GM21825 (cell line): ENCODE measurements at regions not wholly inside any gene's neighbourhood (a gene's known extent, or its start where the extent isn't known, plus 50 kb on each side); places are given as distances from the start of the nearest gene placed in this dataset.

ENCODE experiments used
- ATAC-seq: cut with Tn5 transposase; IDR thresholded peaks from one replicate; pipeline ENCODE4 v1.9.1; 2021; ENCODE audit warnings: mild to moderate bottlenecking, moderate library complexity; ENCODE audit not compliant: unreplicated experiment

DNA sequence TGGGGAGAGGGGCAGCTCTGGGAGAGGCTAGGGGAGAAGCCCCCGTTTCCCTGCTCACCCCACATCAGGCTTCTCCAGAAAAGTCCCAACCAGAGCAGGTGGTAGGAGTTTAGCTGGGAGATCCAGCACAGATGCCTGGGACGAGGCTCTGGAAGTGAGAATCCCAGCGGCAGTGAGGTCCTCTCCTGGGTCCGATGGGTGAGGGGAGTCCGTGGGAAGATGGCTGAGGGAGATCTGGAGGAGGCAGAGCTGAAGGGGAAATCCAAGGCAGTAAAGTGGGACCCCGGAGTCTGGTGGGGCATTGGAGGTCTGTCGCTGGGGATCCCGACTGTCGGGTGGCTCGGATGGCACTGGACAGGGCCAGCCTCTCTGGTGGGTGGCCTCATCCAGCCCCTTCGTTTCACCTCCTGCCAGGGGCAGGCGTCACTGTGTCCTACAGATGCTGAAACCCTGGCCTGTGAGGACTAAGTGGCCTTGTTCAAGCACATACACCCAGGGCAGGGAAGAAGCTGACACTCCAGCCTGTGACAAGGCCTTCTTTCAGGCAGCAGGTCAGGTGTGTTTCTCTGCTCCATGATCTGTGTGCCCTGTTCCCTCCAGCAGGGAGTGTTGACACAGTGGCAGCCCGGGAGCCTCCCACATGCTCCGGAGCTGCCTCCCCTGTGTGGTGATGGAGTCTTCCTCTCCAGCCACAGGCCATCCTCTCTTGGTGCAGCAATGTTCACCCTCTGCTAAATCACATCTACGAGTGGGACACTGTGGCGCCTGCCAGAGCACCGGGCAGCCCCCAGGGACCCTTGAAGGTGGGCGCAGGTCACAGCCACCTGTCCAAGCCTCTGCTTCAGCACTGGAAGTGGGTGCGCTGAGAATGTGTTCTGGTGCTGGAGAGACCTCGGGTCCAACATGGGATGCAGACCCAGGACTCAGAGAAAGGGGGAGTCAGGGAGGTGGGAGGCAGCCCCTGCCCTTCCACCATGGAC is 850.8 kb downstream of the BRD1 start:
- no peak for ATAC-seq

DNA sequence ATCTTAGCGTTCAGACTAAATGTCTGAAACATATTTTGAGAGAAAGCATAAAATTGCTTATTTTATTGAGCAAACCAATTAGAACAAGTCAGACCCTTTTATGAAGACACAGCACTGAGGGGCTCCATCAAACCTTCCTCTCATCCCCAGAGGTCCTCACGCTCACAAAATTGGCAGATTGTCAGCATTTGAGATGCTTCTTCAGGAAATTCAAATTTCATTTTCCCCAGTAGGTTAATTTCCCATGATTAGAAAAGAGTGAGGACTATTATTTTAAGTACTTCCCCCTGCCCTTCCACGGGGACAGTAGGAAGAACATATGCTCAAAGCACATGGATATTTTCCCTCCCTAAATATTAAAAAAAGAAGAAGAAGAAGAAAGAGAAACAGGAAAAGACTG is 851.8 kb downstream of the BRD1 start:
- ATAC-seq: no peak

DNA sequence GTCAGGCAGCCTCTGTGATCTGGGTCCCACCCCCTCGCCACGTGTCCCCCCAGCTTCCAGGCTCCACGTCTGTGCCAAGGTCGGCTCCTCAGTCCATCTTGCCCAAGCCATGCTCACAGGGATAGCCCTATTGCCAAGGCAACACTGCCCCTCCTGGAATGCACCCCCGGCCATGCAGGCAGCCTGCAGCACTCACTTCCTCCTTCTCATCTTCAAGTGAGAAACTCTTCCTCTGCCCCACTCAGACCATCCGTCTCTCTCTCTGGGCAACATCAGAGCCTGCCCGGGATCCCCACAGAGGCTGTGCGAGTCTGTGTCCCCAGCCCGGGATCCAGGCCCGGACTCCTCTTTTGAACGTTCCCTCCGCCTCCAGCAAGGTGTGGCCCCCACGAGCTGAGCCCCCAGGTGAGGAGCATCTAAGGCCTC is 852.3 kb downstream of the BRD1 start:
- no peak for ATAC-seq

DNA sequence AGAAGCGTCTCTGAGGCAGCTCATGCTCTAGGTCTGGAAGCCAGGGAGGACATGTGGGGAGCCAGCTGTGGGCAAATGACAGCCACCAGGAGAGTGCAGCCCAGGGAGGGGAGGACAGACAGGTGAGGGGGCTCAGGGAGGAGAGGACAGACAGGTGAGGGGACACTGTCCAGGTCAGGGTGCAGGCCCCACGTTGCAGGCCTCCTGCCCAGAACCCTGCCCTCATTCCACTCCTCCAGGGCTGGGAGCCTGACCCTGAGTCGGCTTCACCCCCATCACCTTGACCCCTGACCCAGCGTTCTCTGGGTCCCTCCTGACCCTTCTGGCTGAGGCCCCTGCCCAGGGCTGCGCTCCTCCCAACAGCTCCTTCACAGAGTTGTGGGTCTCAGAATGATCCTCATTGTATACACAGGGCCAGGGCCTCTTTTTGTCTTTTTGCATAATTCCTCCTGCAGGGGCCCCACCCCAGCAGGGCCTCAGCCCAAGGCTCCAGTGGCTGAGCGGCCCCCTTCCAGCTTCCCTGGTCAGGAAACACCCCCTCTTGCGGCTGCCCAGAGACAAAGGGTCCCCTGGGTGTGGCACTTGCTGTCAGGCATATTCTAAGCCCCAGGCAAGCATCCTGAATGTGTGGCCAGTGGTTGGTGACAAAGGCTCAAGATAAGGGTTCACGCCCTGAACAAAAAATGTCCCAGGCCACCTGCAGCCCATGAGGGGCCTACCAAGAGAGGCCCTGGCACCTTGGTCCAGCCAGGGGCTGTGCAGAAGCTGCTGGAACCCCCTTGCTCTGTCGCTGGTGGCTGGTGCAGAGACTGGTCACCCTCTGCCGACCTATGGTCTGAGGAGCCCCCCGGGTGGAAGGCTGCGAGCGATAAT is 853.0 kb downstream of the BRD1 start:
- no peak for ATAC-seq

DNA sequence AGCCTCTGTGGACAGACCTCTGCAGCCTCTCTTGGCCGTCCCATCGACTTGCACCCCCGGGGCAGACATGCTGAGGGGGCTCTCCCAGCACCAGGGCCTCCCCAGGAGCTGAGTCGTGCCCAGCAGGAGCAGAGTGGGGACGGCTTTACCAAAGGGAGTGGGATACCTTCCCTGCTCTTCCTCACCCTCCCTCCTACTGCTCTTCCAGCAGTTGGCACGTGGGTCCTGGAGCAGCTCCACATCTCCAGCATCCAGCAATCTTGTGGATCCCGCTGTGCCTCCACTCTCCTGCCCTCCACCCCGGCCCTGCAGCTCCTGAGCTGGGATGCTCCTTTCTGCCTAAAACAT is 854.0 kb downstream of the BRD1 start:
- ATAC-seq: no peak

DNA sequence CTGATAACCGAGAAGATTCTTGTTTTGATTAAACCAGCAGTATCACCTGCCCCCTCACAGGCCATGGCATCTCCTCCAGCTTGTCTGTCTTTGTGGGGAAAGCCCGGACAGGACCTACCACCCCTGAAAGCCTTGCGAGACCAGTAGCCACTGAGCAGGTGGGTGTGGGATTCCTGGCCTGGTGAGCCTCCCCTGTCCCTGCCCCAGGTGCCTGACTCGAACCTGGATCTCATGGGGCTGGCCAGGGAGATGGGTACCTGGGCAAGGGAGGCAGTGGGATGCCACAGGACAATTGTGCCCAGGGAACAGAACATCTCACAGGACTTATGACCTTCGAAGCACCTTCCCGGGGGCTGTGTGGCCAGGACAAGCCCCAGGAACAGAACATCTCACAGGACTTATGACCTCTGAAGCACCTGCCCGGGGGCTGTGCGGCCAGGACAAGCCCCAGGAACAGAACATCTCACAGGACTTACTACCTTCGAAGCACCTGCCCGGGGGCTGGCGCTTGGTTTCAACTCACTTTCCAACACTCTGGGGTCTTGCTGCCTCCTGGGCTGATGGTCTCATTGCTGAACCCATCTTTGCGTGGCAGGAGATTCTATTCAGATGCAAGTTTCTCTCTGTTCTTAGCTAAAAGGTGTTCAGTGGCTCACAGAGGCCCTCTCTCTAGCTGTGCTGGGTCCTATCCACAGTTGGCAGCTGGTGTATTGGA is 854.5 kb downstream of the BRD1 start:
- ATAC-seq: no peak

DNA sequence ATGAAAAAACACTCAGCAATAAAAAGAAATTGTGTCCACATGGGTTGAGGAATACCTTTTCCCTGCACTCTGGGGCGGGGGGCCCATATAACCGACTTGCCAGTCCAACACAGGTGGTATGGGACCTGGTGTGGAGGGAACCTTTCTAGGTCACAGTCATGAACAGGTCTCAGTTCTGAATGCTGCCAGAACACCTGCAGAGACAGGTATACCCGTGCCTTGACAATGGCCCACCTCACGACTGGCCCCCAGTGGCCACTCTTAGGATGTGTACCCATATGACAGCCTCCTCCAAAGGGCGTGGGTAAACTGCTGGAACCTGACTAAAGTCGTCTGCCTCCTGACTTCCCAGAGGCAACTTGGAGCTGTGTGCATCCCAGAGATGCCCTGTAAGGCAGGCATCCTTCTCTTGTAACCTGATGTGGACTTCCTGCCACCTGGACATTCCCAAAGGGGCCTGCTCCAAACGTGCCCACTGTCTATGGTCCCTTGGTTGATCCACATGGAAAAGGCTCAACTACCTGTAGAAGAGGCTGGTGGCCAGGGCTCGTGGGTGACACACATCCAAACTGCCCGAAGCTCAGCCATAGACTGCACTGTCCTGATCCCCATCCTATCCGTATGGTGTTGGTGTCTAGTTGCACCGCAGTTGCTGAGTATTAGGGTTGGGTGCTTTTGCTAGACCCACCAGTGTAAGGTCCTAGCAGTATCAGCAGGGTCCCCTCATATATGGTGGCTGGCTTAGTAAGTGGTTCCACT is 859.3 kb downstream of the BRD1 start:
- no peak for ATAC-seq

DNA sequence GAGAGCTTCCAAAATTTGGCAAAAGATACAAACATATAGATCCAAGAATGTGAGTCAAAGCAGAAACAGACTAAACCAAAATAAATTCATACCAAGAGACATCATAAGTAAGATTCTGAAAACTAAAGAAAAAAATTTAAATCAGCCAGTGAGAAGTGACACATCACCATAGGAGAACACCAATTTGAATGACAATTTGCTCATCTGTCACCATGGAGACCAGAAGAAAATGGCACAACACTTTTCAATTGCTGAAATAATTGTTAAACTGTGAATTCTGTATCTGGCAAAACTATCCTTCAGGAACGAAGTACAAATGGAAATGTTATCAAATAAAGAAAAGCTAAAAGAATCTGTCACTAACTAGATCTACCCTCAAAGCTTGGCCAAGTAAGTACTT is 864.3 kb downstream of the BRD1 start:
- ATAC-seq: no peak

DNA sequence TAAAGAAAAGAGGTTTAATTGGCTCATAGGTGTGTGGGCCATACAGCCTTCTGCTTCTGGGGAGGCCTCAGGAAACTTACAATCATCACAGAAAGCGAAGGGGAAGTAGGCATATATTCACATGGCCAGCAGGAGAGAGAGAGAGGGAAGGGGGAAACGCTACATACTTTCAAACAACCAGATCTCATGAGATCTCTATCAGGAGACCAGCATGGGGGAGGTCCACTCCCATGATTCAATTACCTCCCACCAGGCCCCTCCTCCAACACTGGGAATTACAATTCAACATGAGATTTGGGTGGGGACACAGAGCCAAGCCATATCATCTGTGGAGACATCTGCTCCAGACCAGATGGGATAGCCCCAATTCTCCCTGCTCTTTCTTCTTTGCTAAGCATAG is 866.0 kb downstream of the BRD1 start:
- no peak for ATAC-seq

DNA sequence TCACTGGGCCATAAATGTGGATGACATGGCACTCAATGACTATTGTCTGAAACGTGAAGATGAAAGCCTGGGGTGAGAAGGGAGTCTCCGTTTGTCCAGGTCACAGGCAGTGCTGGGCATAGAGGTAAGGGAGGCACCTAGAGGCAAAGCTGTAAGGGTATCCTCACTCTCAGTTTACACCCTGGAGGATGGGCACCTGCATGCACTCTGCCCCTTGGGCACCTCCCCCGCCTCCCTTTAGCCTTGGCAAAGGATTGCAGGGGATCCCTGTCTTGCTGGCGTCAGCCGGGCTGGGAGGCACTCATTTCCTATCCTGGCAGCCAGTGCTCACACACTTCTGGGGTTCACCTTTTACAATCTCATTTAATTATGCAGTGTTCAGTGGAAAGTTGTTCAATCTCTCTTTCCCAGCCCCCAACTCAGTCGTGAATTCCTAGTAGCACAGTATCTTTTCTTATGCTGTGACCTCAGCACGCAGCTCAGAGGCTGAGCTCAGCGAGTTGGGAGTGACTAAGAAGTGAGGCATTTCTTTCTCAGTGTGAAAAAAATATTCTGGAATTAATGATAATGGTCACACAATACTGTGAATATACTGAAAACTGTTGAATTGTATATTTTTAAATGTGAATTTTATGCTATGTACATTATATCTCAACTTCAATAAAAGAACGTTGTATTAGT is 866.6 kb downstream of the BRD1 start:
- ATAC-seq: no peak

DNA sequence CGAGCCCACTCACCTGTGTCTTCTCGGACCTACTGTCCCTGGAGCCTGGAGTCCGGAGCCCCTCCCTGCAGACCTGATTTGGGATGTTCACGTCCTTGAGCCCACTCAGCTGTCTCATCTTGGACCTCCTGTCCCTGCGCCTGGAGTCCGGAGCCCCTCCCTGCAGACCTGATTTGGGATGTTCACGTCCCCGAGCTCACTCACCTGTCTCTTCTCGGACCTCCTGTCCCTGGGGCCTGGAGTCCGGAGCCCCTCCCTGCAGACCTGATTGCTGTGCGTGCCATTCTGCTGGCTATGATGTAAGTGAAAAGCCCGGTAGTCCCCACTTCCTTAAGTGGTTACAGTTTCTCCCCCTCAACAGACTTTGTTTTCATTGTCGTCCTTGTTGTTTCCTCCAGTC is 867.1 kb downstream of the BRD1 start:
- ATAC-seq: no peak

DNA sequence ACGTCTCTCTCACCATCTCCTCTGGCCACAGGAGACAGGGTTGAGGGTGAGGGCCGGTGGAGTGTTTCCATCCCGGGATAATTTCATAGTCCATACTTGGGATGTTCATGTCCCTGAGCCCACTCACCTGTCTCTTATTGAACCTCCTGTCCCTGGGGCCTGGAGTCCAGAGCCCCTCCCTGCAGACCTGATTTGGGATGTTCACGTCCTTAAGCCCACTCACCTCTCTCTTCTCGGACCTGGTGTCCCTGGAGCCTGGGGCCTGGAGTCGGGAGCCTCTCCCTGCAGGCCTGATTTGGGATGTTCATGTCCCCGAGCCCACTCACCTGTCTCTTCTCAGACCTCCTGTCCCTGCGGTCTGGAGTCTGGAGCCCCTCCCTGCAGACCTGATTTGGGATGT is 868.2 kb downstream of the BRD1 start:
- no peak for ATAC-seq

DNA sequence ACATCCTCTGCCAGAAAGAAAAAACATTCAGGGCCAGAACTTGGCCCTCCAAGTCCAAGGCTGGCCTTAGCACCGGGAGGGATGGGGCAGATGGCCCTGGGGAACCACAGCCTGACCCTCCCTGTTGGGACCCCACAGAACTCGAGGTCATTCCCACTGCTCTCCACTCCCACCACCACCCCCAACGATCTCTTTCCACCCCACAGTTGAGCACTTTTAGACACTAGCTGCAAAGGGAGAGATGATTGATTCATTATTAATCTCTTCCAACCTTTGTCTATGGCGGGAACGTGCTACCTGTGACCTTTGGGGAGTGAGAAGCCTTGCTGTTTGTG is 869.7 kb downstream of the BRD1 start:
- ATAC-seq: no peak

DNA sequence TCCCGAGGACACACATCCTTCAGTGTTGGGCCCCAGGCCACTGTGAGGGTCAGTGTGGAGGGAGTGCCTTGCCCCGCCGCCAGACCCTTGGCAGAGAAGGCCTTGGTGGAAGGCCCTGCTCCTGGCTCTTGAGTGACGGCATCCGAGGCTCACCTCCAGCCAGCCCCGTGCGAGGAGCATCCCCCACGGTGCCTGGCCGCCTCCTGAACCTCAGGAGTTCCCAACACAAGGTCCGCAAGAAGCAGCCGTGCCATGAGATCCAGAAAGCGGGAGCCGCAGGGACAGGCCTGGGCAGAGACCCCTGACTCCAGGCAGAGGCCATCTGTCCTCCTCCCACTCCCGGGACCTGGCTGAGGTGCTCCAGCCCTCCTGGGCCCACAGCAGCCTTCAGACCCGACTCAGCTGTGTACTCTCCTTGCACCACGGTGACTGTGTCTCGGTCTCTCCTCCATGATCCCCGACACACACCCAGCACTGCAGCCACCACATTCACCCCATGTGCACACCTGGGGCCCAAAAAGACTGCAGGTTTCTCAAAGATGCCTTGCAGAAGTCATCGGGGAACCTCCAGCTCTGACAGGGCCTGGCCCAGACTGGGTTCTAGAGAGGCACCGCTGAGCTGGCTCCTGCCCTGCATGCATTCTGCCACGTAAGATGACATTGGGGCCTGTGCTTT is 870.2 kb downstream of the BRD1 start:
- ATAC-seq: no peak

DNA sequence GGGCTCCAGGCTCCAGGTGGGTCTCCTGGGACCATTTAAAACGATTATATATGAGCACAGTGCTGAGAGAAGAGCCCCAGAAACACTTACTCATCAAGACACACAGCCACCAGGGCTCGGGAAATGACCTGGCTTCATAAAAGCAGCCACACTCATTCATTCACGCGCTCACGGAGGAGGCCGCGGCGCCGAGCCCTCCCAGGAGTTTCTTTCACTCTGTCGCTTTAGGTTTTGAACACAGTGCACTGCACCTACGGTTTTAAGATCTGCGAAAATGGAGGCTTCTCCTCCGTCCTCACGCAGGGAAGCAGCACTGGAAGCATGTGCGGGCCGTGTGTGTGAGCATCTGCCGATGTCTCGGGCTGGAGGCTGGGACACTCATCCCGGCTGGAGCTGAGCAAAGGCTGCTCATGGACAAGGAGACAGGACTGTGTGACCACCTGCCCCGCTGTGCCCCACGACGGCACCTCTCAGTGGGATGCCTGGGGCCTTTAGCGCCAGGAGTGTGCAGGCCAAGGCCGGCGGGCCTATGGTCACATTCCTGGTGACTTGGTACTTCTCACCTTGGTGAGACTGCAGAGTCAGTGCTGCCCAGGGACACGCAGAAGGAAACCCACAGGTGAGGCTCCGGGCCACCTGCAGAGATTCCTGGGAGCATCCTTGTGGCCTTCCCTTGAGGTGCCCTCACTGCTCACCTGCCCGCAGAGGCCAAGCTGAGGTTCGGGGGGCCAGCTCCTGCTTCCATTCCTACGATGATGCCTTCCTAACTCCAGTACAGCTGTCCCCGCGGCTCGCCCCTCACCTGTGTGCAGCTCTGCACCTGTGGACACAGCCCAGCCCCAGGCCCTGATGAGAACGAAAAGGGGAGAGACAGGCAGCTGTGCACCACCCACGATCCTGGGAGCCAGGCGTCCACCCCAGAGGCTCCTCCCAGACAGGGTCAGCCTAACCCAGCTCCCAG is 872.0 kb downstream of the BRD1 start:
- ATAC-seq: no peak

DNA sequence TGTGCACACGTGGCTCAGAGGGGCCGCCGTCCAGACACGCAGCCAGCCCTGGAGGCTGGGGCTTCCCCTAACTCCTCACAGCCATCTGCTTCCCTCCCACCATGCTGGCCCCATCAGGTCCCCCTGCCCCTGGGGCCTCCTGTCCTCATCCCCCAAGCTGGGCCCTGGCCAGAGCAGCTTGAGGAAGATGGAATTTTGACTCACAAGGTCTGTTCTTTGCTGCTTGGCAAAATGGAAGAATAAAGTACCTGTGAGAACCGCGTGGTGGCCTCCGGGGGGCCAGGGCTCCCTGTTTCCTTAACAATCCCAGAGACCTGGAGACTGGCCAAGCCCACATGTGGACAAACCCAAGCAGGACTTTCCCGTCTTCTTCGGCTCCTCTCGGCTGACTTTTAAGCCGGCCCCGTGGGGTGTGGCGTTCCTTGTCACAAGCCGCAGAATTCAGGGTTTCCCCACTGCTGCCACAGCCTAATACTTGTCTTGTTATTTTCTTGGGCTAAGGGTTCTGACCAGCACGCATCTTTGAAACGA is 872.8 kb downstream of the BRD1 start:
- no peak for ATAC-seq

DNA sequence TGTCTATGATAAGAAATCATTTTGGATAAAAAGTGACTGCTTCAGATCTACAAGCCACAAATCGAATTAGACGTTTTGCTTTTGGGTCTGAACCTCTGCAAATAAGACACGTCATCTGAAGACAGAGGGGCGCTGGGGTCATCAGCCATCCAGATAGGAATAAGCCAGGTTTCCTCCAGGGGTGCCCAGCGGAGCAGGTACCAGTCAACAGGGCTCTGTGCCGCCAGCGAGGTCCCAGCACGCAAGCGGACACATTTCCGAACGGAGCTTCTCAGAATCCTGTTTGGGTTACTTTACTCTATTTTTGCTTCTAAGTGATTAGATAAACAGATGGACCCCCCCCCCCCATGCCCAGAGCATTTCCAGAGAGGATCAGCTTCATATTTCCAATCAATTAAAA is 873.8 kb downstream of the BRD1 start:
- no peak for ATAC-seq

DNA sequence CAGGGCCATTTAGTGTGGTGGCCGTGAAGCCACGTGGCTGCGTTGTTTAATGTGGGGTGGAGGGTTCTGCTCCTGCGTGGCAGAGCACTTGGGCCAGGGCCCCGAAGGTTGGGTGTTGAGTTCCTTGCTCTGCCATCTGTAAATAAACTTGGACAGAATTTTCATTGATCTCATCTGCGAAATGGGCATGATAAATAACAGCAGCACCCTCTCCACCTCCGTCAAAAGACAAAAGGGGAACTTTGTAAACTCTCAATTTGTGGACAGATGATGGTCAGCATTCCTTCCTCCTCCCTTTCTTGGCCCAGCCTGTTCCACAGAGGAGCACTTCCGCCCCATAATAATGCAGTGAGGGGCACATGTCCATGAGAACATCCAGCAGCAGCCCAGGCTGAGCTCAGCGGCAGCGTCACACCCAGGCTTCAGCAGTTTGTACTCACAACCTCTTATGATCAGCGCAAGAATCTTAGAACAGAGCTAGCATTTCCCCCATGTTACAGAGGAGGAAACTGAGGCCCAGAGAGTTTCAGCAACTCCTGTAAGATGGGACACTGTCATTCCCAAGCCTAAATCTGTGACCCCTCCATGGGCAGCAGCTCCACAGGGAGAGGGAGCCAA is 874.5 kb downstream of the BRD1 start:
- no peak for ATAC-seq
